Kidney epithelial cell (primary cell): ENCODE measurements at regions not wholly inside any gene's neighbourhood (a gene's known extent, or its start where the extent isn't known, plus 50 kb on each side); places are given as distances from the start of the nearest gene placed in this dataset.

Experiments
- DNase-seq: peaks from one replicate; pipeline ENCODE4 v3.0.0-alpha.2; 2010; ENCODE audit warnings: low read depth
- H3K27me3 ChIP-seq: 2 replicates; pipeline ENCODE4 v1.6.0; 2011; ENCODE audit warnings: low read length; ENCODE audit not compliant: control insufficient read depth, insufficient read depth
- H3K36me3 ChIP-seq: 2 replicates; pipeline ENCODE4 v1.5.1; 2011; ENCODE audit warnings: low read length; ENCODE audit not compliant: control insufficient read depth, insufficient read depth
- H3K4me3 ChIP-seq: 2 replicates; pipeline ENCODE4 v1.5.1; 2011; ENCODE audit warnings: low read depth, mild to moderate bottlenecking, control low read depth, low read length
- TF ChIP-seq, protein P1 (sequence below): IDR thresholded peaks from 2 replicates; pipeline ENCODE4 v1.5.1; 2011; ENCODE audit warnings: mild to moderate bottlenecking, moderate library complexity, low read length, control low read depth, inconsistent platforms; ENCODE audit not compliant: insufficient read depth, poor library complexity, severe bottlenecking

GRCh38 chr6:140548366-140548765 lies 1173.9 kb upstream of the CITED2 start:
- Histone ChIP-seq H3K4me3 (no peak overlapping the region), H3K36me3 (no peaks in the 10 kb centered on the region), H3K27me3 (no peaks in the 10 kb centered on the region)
- TF ChIP-seq, protein P1, sequence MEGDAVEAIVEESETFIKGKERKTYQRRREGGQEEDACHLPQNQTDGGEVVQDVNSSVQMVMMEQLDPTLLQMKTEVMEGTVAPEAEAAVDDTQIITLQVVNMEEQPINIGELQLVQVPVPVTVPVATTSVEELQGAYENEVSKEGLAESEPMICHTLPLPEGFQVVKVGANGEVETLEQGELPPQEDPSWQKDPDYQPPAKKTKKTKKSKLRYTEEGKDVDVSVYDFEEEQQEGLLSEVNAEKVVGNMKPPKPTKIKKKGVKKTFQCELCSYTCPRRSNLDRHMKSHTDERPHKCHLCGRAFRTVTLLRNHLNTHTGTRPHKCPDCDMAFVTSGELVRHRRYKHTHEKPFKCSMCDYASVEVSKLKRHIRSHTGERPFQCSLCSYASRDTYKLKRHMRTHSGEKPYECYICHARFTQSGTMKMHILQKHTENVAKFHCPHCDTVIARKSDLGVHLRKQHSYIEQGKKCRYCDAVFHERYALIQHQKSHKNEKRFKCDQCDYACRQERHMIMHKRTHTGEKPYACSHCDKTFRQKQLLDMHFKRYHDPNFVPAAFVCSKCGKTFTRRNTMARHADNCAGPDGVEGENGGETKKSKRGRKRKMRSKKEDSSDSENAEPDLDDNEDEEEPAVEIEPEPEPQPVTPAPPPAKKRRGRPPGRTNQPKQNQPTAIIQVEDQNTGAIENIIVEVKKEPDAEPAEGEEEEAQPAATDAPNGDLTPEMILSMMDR, result no peak
- DNase-seq, result no peak

- no peak for DNase-seq
- no peaks in the 10 kb centered on the region for H3K36me3 ChIP-seq
- H3K27me3 ChIP-seq, result no peaks in the 10 kb centered on the region
- TF ChIP-seq, protein P1, result no peak
- no peak overlapping the region for H3K4me3 ChIP-seq
Measured at GRCh38 chr6:140546640-140547039, 1172.2 kb upstream of the CITED2 start.

- H3K4me3 ChIP-seq, result no peak overlapping the region
- no peak for DNase-seq
- no peaks in the 10 kb centered on the region for H3K27me3 ChIP-seq
- TF ChIP-seq, protein P1, result no peak
- no peaks in the 10 kb centered on the region for H3K36me3 ChIP-seq
Measured at GRCh38 chr6:140544431-140544830, 1170.0 kb upstream of the CITED2 start.

GRCh38 chr6:140542863-140543262 lies 1168.4 kb upstream of the CITED2 start:
- TF ChIP-seq, protein P1, result no peak
- no peak for DNase-seq
- no peaks in the 10 kb centered on the region for H3K36me3 ChIP-seq
- H3K27me3 ChIP-seq, result no peaks in the 10 kb centered on the region
- no peak overlapping the region for H3K4me3 ChIP-seq

DNA sequence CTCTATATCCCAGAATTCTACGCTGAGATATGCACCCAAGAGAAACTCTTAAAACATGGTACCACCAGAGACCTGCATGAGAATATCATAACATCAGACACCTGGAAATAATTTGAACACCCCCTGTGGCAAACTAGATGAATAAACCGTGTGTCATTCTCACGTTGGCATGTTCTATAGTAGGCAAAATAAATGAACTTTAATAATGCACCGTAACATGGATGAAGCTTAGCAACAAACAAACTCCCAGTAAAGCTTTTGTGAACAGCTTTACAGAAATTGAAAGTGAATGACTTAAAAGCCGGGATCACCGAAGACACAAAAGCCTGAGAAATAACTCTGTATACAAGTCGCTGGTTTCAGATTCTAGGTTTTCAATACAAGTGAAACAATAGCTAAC lies 1166.8 kb upstream of the CITED2 start:
- no peaks in the 10 kb centered on the region for H3K36me3 ChIP-seq
- H3K27me3 ChIP-seq, result no peaks in the 10 kb centered on the region
- H3K4me3 ChIP-seq, result no peak overlapping the region
- TF ChIP-seq, protein P1, result no peak
- DNase-seq, result no peak

GRCh38 chr6:140540743-140541142 lies 1166.3 kb upstream of the CITED2 start:
- no peaks in the 10 kb centered on the region for H3K27me3 ChIP-seq
- DNase-seq, result no peak
- H3K36me3 ChIP-seq, result no peaks in the 10 kb centered on the region
- no peak overlapping the region for H3K4me3 ChIP-seq
- TF ChIP-seq, protein P1, result no peak
